IMR-90 (cell line): ENCODE measurements at regions not wholly inside any gene's neighbourhood (a gene's known extent, or its start where the extent isn't known, plus 50 kb on each side); places are given as distances from the start of the nearest gene placed in this dataset.

Experiments
- ATAC-seq: fragments of 200-7000 bp; cut with Tn5 transposase; 2 replicates; pipeline ENCODE4 v1.9.1; 2020; ENCODE audit warnings: low read depth, mild to moderate bottlenecking, moderate library complexity
- BruUV-seq: library from RNA; stranded (reverse); fragments of 400-500 nt; replicated peaks from 2 replicates; lab custom pipeline; 2021; lab: Mats Ljungman, UMichigan
- CTCF ChIA-PET: fragments of 300-600 bp; formaldehyde crosslinking; extraction: SDS; loops from one replicate; lab custom pipeline; 2021; ENCODE audit warnings: antibody characterized with exemption; lab: Yijun Ruan, JAX
- POLR2A ChIA-PET: fragments of 300-600 bp; sonication (Branson Sonifier 250); formaldehyde crosslinking; loops from one replicate; lab custom pipeline; 2022; ENCODE audit warnings: antibody characterized with exemption; ENCODE audit not compliant: unreplicated experiment; lab: Charles Lee
- DNase-seq: peaks from one replicate; pipeline ENCODE4 v3.0.0; 2013
- H2AFZ ChIP-seq: replicated peaks from 2 replicates; pipeline ENCODE3; 2013; ENCODE audit warnings: low read length, mild to moderate bottlenecking; ENCODE audit not compliant: poor library complexity
- H2AK5ac ChIP-seq: 2 replicates; pipeline ENCODE4 v1.6.1; 2013; ENCODE audit warnings: low read depth, low read length, inconsistent platforms
- H2AK9ac ChIP-seq: replicated peaks from 2 replicates; pipeline ENCODE3; 2013; ENCODE audit warnings: mild to moderate bottlenecking, low read depth, low read length, moderate library complexity; ENCODE audit not compliant: poor library complexity
- H2BK120ac ChIP-seq: 2 replicates; pipeline ENCODE4 v1.6.1; 2013; ENCODE audit warnings: low read depth, low read length, inconsistent platforms
- H2BK15ac ChIP-seq: 3 replicates; pipeline ENCODE4 v1.6.1; 2013; ENCODE audit warnings: low read depth, low read length, inconsistent platforms
- H2BK20ac ChIP-seq: 2 replicates; pipeline ENCODE4 v1.6.1; 2013; ENCODE audit warnings: low read depth, mild to moderate bottlenecking, inconsistent platforms, low read length, moderate library complexity
- H2BK5ac ChIP-seq: 2 replicates; pipeline ENCODE4 v1.6.1; 2013; ENCODE audit warnings: mild to moderate bottlenecking, low read depth, low read length, inconsistent platforms; ENCODE audit not compliant: poor library complexity, severe bottlenecking
- H3K14ac ChIP-seq: replicated peaks from 2 replicates; pipeline ENCODE4 v1.6.1; 2013; ENCODE audit warnings: low read depth, low read length, inconsistent platforms
- H3K18ac ChIP-seq: 2 replicates; pipeline ENCODE4 v1.6.1; 2013; ENCODE audit warnings: low read depth, low read length, control low read depth
- H3K23ac ChIP-seq: 2 replicates; pipeline ENCODE4 v1.6.1; 2013; ENCODE audit warnings: low read depth, low read length, inconsistent platforms
- H3K27ac ChIP-seq: 2 replicates; pipeline ENCODE4 v1.5.1; 2013; ENCODE audit warnings: mild to moderate bottlenecking, control low read depth, low read length; ENCODE audit not compliant: insufficient read depth
- H3K27me3 ChIP-seq: 2 replicates; pipeline ENCODE4 v1.6.1; 2013; ENCODE audit warnings: low read length; ENCODE audit not compliant: control insufficient read depth, insufficient read depth
- H3K36me3 ChIP-seq: 2 replicates; pipeline ENCODE4 v1.6.1; 2013; ENCODE audit warnings: low read length, mixed read lengths; ENCODE audit not compliant: control insufficient read depth, insufficient read depth
- H3K4ac ChIP-seq: 2 replicates; pipeline ENCODE4 v1.6.1; 2013; ENCODE audit warnings: low read depth, low read length, inconsistent platforms
- H3K4me1 ChIP-seq: 2 replicates; pipeline ENCODE4 v1.6.1; 2013; ENCODE audit warnings: low read length, mixed read lengths; ENCODE audit not compliant: control insufficient read depth, insufficient read depth
- H3K4me2 ChIP-seq: 2 replicates; pipeline ENCODE4 v1.6.1; 2013; ENCODE audit warnings: low read depth, mild to moderate bottlenecking, control low read depth, low read length, moderate library complexity
- H3K4me3 ChIP-seq: 2 replicates; pipeline ENCODE4 v1.5.1; 2013; ENCODE audit warnings: low read depth, mild to moderate bottlenecking, control low read depth, low read length, moderate library complexity; ENCODE audit not compliant: insufficient read depth
- H3K56ac ChIP-seq: 2 replicates; pipeline ENCODE4 v1.6.1; 2013; ENCODE audit warnings: low read length, inconsistent platforms; ENCODE audit not compliant: insufficient read depth; ENCODE audit errors: extremely low read depth
- H3K79me1 ChIP-seq, 2 experiments: 2 replicates each; pipeline ENCODE4 v1.6.1; 2013; ENCODE audit warnings: low read length in 2 of 2, inconsistent platforms in 1 of 2, low read depth in 1 of 2
- H3K9ac ChIP-seq: 2 replicates; pipeline ENCODE4 v1.6.1; 2013; ENCODE audit warnings: low read depth, low read length, control low read depth
- H3K9me1 ChIP-seq: 2 replicates; pipeline ENCODE4 v1.6.1; 2013; ENCODE audit warnings: low read length, inconsistent platforms; ENCODE audit not compliant: insufficient read depth
- H3K9me3 ChIP-seq: 2 replicates; pipeline ENCODE4 v1.6.1; 2013; ENCODE audit warnings: low read length; ENCODE audit not compliant: control insufficient read depth, insufficient read depth
- H4K20me1 ChIP-seq: 2 replicates; pipeline ENCODE4 v1.6.1; 2013; ENCODE audit warnings: low read length, inconsistent platforms; ENCODE audit not compliant: insufficient read depth
- H4K5ac ChIP-seq: 2 replicates; pipeline ENCODE4 v1.6.1; 2013; ENCODE audit warnings: mild to moderate bottlenecking, low read depth, low read length, control low read depth
- H4K8ac ChIP-seq, 2 experiments: 2 replicates each; pipeline ENCODE4 v1.6.1; 2013; ENCODE audit warnings: low read depth in 2 of 2, low read length in 2 of 2, control low read depth in 1 of 2, inconsistent platforms in 1 of 2
- H4K91ac ChIP-seq: 2 replicates; pipeline ENCODE4 v1.6.1; 2013; ENCODE audit warnings: low read depth, low read length, inconsistent platforms; ENCODE audit not compliant: insufficient read depth
- BHLHE40 ChIP-seq: fragments of 150-350 bp; IDR thresholded peaks from 2 replicates; pipeline ENCODE4 v1.6.1; 2016; ENCODE audit warnings: mild to moderate bottlenecking, low read depth, low read length
- CEBPB ChIP-seq: IDR thresholded peaks from 2 replicates; pipeline ENCODE4 v1.6.1; 2012; ENCODE audit warnings: low read depth, low read length, improper control_type of control experiment
- CHD1 ChIP-seq: IDR thresholded peaks from 2 replicates; pipeline ENCODE4 v1.6.1; 2012; ENCODE audit warnings: low read depth, low read length, improper control_type of control experiment
- CTCF ChIP-seq: conservative IDR thresholded peaks from 2 replicates; pipeline ENCODE4 v1.5.1; 2012; ENCODE audit warnings: mild to moderate bottlenecking, low read depth, low read length, improper control_type of control experiment
- ELK1 ChIP-seq: fragments of 150-350 bp; IDR thresholded peaks from 2 replicates; pipeline ENCODE4 v1.6.1; 2016; ENCODE audit warnings: low read depth, mild to moderate bottlenecking, low read length, moderate library complexity, borderline replicate concordance
- FOS ChIP-seq: fragments of 150-350 bp; IDR thresholded peaks from 2 replicates; pipeline ENCODE4 v1.6.1; 2016; ENCODE audit warnings: low read depth, low read length
- MAZ ChIP-seq: IDR thresholded peaks from 2 replicates; pipeline ENCODE4 v1.6.1; 2012; ENCODE audit warnings: low read depth, mild to moderate bottlenecking, low read length, improper control_type of control experiment, moderate library complexity, borderline replicate concordance
- NFE2L2 ChIP-seq: fragments of 150-350 bp; IDR thresholded peaks from 2 replicates; pipeline ENCODE4 v1.6.1; 2016; ENCODE audit warnings: low read depth, mild to moderate bottlenecking, low read length
- POLR2A ChIP-seq: IDR thresholded peaks from 2 replicates; pipeline ENCODE4 v1.6.1; 2012; ENCODE audit warnings: mild to moderate bottlenecking, low read depth, low read length
- RAD21 ChIP-seq: IDR thresholded peaks from 2 replicates; pipeline ENCODE4 v1.6.1; 2012; ENCODE audit warnings: low read length, improper control_type of control experiment
- WGBS, 2 experiments: methylation state at CpG; one replicate each; pipeline versions ENCODE4 v1.1.5 to v1.1.7; 2013; ENCODE audit warnings: missing lambda C conversion rate in 2 of 2; ENCODE audit not compliant: insufficient read length in 1 of 2; ENCODE audit errors: extremely low coverage in 2 of 2; 5-methylcytosine and 5-hydroxymethylcytosine counted together
- dilution Hi-C: fragments of 300-500 bp; cut with HindIII; formaldehyde crosslinking; loops from one replicate; pipeline ENCODE4 v1.14.3; 2018; ENCODE audit warnings: low sequenced_read_pairs; ENCODE audit not compliant: unreplicated experiment
- in situ Hi-C: fragments of 300-500 bp; cut with MboI; formaldehyde crosslinking; loops from 3 replicates; pipeline ENCODE4 v1.14.3; 2019; ENCODE audit warnings: low sequenced_read_pairs, inconsistent platforms, mixed read lengths
- intact Hi-C: fragments of 100-400 bp; cut with micrococcal nuclease; formaldehyde crosslinking; loops from 2 replicates; pipeline ENCODE4 v1.10.0; 2022

- no peak overlapping the region for H4K5ac ChIP-seq
- no peak overlapping the region for H3K4me3 ChIP-seq
- no peak overlapping the region for H2BK20ac ChIP-seq
- no peak overlapping the region for H3K4me2 ChIP-seq
- H2BK15ac ChIP-seq: no peak overlapping the region
- H3K18ac ChIP-seq: no peak overlapping the region
- no peak overlapping the region for H3K23ac ChIP-seq
- no peak overlapping the region for H3K27ac ChIP-seq
- dilution Hi-C loops (no loop called here), in situ Hi-C loops (no loop called here), intact Hi-C loops (no loop called here)
- no peaks in the 10 kb centered on the region for H3K79me1 ChIP-seq
- TF ChIP-seq RAD21: no peak
- TF ChIP-seq BHLHE40: no peak
- no peak for TF ChIP-seq NFE2L2
- no peak for TF ChIP-seq CEBPB
- no peak for TF ChIP-seq CHD1
- TF ChIP-seq MAZ: no peak
- no peak for TF ChIP-seq FOS
- no peak for TF ChIP-seq POLR2A
- no peak for TF ChIP-seq ELK1
- TF ChIP-seq CTCF: no peak
- ATAC-seq (no peak), DNase-seq (no peak)
- no peaks in the 10 kb centered on the region for H3K36me3 ChIP-seq
- H2AK9ac ChIP-seq: no peak overlapping the region
- no peak overlapping the region for H2BK120ac ChIP-seq
- H3K9me1 ChIP-seq: no peaks in the 10 kb centered on the region
- no peak overlapping the region for H2BK5ac ChIP-seq
- no peaks in the 10 kb centered on the region for H3K4me1 ChIP-seq
- no TSS peak for BruUV-seq
- H3K9ac ChIP-seq: no peak overlapping the region
- H3K9me3 ChIP-seq: no peaks in the 10 kb centered on the region
- H2AFZ ChIP-seq: no peak overlapping the region
- H3K56ac ChIP-seq: no peak overlapping the region
- no peak overlapping the region for H4K91ac ChIP-seq
- no peak overlapping the region for H3K4ac ChIP-seq
- no peak overlapping the region for H4K8ac ChIP-seq
- peaks cover 15% of the 10 kb centered on the region for H3K27me3 ChIP-seq
- ChIA-PET POLR2A (no interaction called here), CTCF (interaction anchor here (1.6 kb wide), 1 partner anchor 24 kb away, joined by 8 read pairs; no protein-coding TSS in a partner anchor)
- no peak overlapping the region for H3K14ac ChIP-seq
- no peak overlapping the region for H2AK5ac ChIP-seq
- WGBS, 2 experiments: no CpG with 5 or more reads among the region's 4 CpGs
- H4K20me1 ChIP-seq: no peaks in the 10 kb centered on the region
Measured at GRCh38 chr7:42852531-42852930, 59.3 kb downstream of the C7orf25 start.
